Pancreas (tissue), 10 donors: ENCODE measurements at regions not wholly inside any gene's neighbourhood (a gene's known extent, or its start where the extent isn't known, plus 50 kb on each side); places are given as distances from the start of the nearest gene placed in this dataset.

ENCODE experiments used
- ATAC-seq, 4 donors: fragments of 200-7000 bp; cut with Tn5 transposase; one replicate each; pipeline versions ENCODE4 v1.8.0 to v1.9.1; 2020; ENCODE audit warnings: mild to moderate bottlenecking in 4 of 4, moderate library complexity in 4 of 4
- DNase-seq, 6 donors: peaks; one replicate each; pipeline ENCODE4 v3.0.0-alpha.2; 2020
- FAIRE-seq: peaks from 2 replicates; lab custom pipeline; 2012; peaks lifted over from hg19 to GRCh38; lab: Jason Lieb, UNC
- H3K27ac ChIP-seq, 4 donors: fragments of 200-600 bp; sonication (generic); 1 replicate in 3 of 4; 2 replicates in 1 of 4; pipeline versions ENCODE4 v1.5.0 to v1.8.0; 2020
- H3K27me3 ChIP-seq, 4 donors: fragments of 200-600 bp; one replicate each; pipeline ENCODE4 v1.8.0; 2021
- H3K36me3 ChIP-seq, 3 donors: fragments of 200-600 bp; sonication (generic) in 1 of 3; one replicate each; pipeline versions ENCODE4 v1.5.0 to v1.8.0; 2020 to 2021
- H3K4me1 ChIP-seq, 3 donors: fragments of 200-600 bp; one replicate each; pipeline ENCODE4 v1.8.0; 2021
- H3K4me3 ChIP-seq, 4 donors: fragments of 200-600 bp; sonication (generic) in 2 of 4; one replicate each; pipeline versions ENCODE4 v1.5.0 to v1.8.0; 2020 to 2021
- H3K9me3 ChIP-seq, 4 donors: fragments of 200-600 bp; one replicate each; pipeline ENCODE4 v1.8.0; 2021
- CTCF ChIP-seq, 4 donors: fragments of 200-600 bp; sonication (generic) in 3 of 4; IDR thresholded peaks; one replicate each; pipeline versions ENCODE4 v1.5.0 to v1.8.0; 2021; ENCODE audit warnings: antibody characterized with exemption in 4 of 4
- WGBS, 2 donors: extraction: QIAGEN DNeasy Blood & Tissue Kit; methylation state at CpG; one replicate each; pipeline ENCODE4 v1.1.7; 2013; 5-methylcytosine and 5-hydroxymethylcytosine counted together
- intact Hi-C, 3 donors: fragments of 100-400 bp; cut with DNase I; formaldehyde crosslinking; loops; one replicate each; pipeline versions ENCODE4 v1.11.1 to v1.14.2; 2022
- donor health status: healthy with polysubstance abuse.
- donor health status: DM: no; HTN: no; CAD: no; lungs with moderate emphysema.
- donor health status: DM: no; HTN: no; CAD: no.
- donor health status: control.
- donor health status: control.
- donor health status: Bipolar disorder and iron deficiency.
- donor health status: DM: yes; HTN: yes; CAD: no.
- donor health status: DM: no; HTN: no; CAD: no.
- donor health status: DM: no; HTN: no; CAD: no.
- donor health status: DM: yes; HTN: yes; CAD: no.

GRCh38 chr4:163273922-163274321 is 58.5 kb downstream of the NPY1R start:
- no peaks in the 10 kb centered on the region for H3K9me3 ChIP-seq
- FAIRE-seq: no peak

GRCh38 chr4:163273203-163273602 is 59.2 kb downstream of the NPY1R start:
- WGBS, 2 donors: 50 to 62% methylated on average over 1 of the region's 1 CpG
- no peak overlapping the region for H3K27ac ChIP-seq
- intact Hi-C loops: no loop called here
- no peak for ATAC-seq
- no peak for FAIRE-seq
- no peaks in the 10 kb centered on the region for H3K9me3 ChIP-seq
- no peaks in the 10 kb centered on the region for H3K4me1 ChIP-seq
- H3K36me3 ChIP-seq: no peaks in the 10 kb centered on the region
- DNase-seq: no peak
- H3K4me3 ChIP-seq: no peak overlapping the region
- H3K27me3 ChIP-seq: no peaks in the 10 kb centered on the region
- no peak for TF ChIP-seq CTCF (IDR thresholded peaks at IDR 0.05)

More at GRCh38 chr4:163273922-163274321, 58.5 kb downstream of the NPY1R start:
- no peak for TF ChIP-seq CTCF (IDR thresholded peaks at IDR 0.05)
- no peak overlapping the region for H3K27ac ChIP-seq
- H3K36me3 ChIP-seq: no peaks in the 10 kb centered on the region
- no peak overlapping the region for H3K4me3 ChIP-seq
- no peak for DNase-seq
- intact Hi-C loops: no loop called here
- H3K27me3 ChIP-seq: no peaks in the 10 kb centered on the region
- H3K4me1 ChIP-seq: no peaks in the 10 kb centered on the region
- ATAC-seq: no peak
- 55 to 70% methylated on average over 7 of the region's 7 CpGs for WGBS, 2 donors

- FAIRE-seq (no peak), ATAC-seq (no peak), DNase-seq (no peak)
- no peak overlapping the region for H3K4me3 ChIP-seq
- no peaks in the 10 kb centered on the region for H3K9me3 ChIP-seq
- H3K4me1 ChIP-seq: no peaks in the 10 kb centered on the region
- no peak overlapping the region for H3K27ac ChIP-seq
- no peaks in the 10 kb centered on the region for H3K27me3 ChIP-seq
- TF ChIP-seq CTCF (IDR thresholded peaks at IDR 0.05): no peak
- intact Hi-C loops: no loop called here
- WGBS, 2 donors: 28 to 39% methylated on average over 2 of the region's 2 CpGs
- no peaks in the 10 kb centered on the region for H3K36me3 ChIP-seq
Observed at GRCh38 chr4:163271555-163272127, 60.8 kb downstream of the NPY1R start.

GRCh38 chr4:163269869-163270268 is 62.5 kb downstream of the NPY1R start:
- DNase-seq (no peak), FAIRE-seq (no peak), ATAC-seq (no peak)
- Histone ChIP-seq H3K4me1 (no peaks in the 10 kb centered on the region), H3K27me3 (no peaks in the 10 kb centered on the region), H3K9me3 (no peaks in the 10 kb centered on the region), H3K36me3 (no peaks in the 10 kb centered on the region), H3K4me3 (no peak overlapping the region), H3K27ac (no peak overlapping the region)
- WGBS, 2 donors: 62 to 67% methylated on average over 5 of the region's 5 CpGs
- intact Hi-C loops: no loop called here
- no peak for TF ChIP-seq CTCF (IDR thresholded peaks at IDR 0.05)

- FAIRE-seq: peak; percentile 23
- Histone ChIP-seq H3K4me1 (no peaks in the 10 kb centered on the region), H3K9me3 (no peaks in the 10 kb centered on the region), H3K27ac (no peak overlapping the region), H3K27me3 (no peaks in the 10 kb centered on the region), H3K36me3 (no peaks in the 10 kb centered on the region), H3K4me3 (no peak overlapping the region)
- no peak for ATAC-seq
- 39 to 40% methylated on average over 2 of the region's 2 CpGs for WGBS, 2 donors
- no peak for TF ChIP-seq CTCF (IDR thresholded peaks at IDR 0.05)
- DNase-seq: no peak
- intact Hi-C loops: no loop called here
Observed at GRCh38 chr4:163269166-163269565, 63.2 kb downstream of the NPY1R start.
